NCI-H146 treated with DMSO at 0.1 percent for 48 hours (cell line): ENCODE measurements at regions not wholly inside any gene's neighbourhood (a gene's known extent, or its start where the extent isn't known, plus 50 kb on each side); places are given as distances from the start of the nearest gene placed in this dataset.

Experiments used
- DNase-seq: peaks from one replicate; lab custom pipeline; 2025; ENCODE audit not compliant: unreplicated experiment; lab: John Stamatoyannopoulos, UW

- no peak for DNase-seq
Observed at GRCh38 chr2:861655-862354, 88.8 kb upstream of the SNTG2 start.

- no peak for DNase-seq
Observed at GRCh38 chr2:860259-860855, 90.3 kb upstream of the SNTG2 start.

GRCh38 chr2:858646-859045 lies 92.0 kb upstream of the SNTG2 start:
- DNase-seq, result no peak

- no peak for DNase-seq
Observed at GRCh38 chr2:857937-858336, 92.7 kb upstream of the SNTG2 start.

- DNase-seq, result no peak
Observed at GRCh38 chr2:857081-857480, 93.6 kb upstream of the SNTG2 start.

- no peak for DNase-seq
Observed at GRCh38 chr2:856456-856855, 94.2 kb upstream of the SNTG2 start.

- no peak for DNase-seq
Observed at GRCh38 chr2:856041-856440, 94.6 kb upstream of the SNTG2 start.

GRCh38 chr2:855177-855576 lies 95.5 kb upstream of the SNTG2 start:
- DNase-seq, result no peak

- no peak for DNase-seq
Observed at GRCh38 chr2:854460-854859, 96.2 kb upstream of the SNTG2 start.

GRCh38 chr2:853203-853870 lies 97.3 kb upstream of the SNTG2 start:
- DNase-seq, result no peak

- DNase-seq, result no peak
Observed at GRCh38 chr2:852168-852567, 98.5 kb upstream of the SNTG2 start.

- DNase-seq, result no peak
Observed at GRCh38 chr2:851680-852079, 99.0 kb upstream of the SNTG2 start.

GRCh38 chr2:851078-851477 lies 99.6 kb upstream of the SNTG2 start:
- DNase-seq, result no peak

GRCh38 chr2:850429-850828 lies 100.2 kb upstream of the SNTG2 start:
- no peak for DNase-seq

- no peak for DNase-seq
Observed at GRCh38 chr2:848099-848498, 102.5 kb upstream of the SNTG2 start.

GRCh38 chr2:847669-848068 lies 103.0 kb upstream of the SNTG2 start:
- DNase-seq, result no peak

GRCh38 chr2:844715-845114 lies 105.9 kb upstream of the SNTG2 start:
- no peak for DNase-seq

GRCh38 chr2:842151-842803 lies 108.4 kb upstream of the SNTG2 start:
- DNase-seq, result no peak

GRCh38 chr2:841036-841435 lies 109.6 kb upstream of the SNTG2 start:
- no peak for DNase-seq

GRCh38 chr2:834233-834632 lies 116.4 kb upstream of the SNTG2 start:
- DNase-seq, result no peak

GRCh38 chr2:833180-833579 lies 117.5 kb upstream of the SNTG2 start:
- no peak for DNase-seq

- DNase-seq, result no peak
Observed at GRCh38 chr2:832635-833034, 118.0 kb upstream of the SNTG2 start.
